Activated CD4-positive, alpha-beta memory T cell treated with anti-CD3 and anti-CD28 coated beads for 36 hours (primary cell): ENCODE measurements at regions not wholly inside any gene's neighbourhood (a gene's known extent, or its start where the extent isn't known, plus 50 kb on each side); places are given as distances from the start of the nearest gene placed in this dataset.

ENCODE experiments used
- CTCF ChIA-PET: fragments of 350-600 bp; sonication (Branson Sonifier 250); formaldehyde crosslinking; loops from one replicate; lab custom pipeline; 2021; ENCODE audit warnings: antibody characterized with exemption, inconsistent platforms; lab: Charles Lee
- POLR2A ChIA-PET: fragments of 350-600 bp; sonication (Branson Sonifier 250); formaldehyde crosslinking; loops from one replicate; lab custom pipeline; 2021; ENCODE audit warnings: antibody characterized with exemption; lab: Charles Lee
- DNase-seq: peaks from one replicate; pipeline ENCODE4 v3.0.0-alpha.2; 2020
- H3K27ac Mint-ChIP-seq: one replicate; pipeline ENCODE4 v1.8.0; 2021; ENCODE audit warnings: mixed read lengths
- H3K27me3 Mint-ChIP-seq: one replicate; pipeline ENCODE4 v1.8.0; 2021; ENCODE audit warnings: mixed read lengths
- H3K36me3 Mint-ChIP-seq: one replicate; pipeline ENCODE4 v1.8.0; 2021; ENCODE audit warnings: mixed read lengths
- H3K4me1 Mint-ChIP-seq: one replicate; pipeline ENCODE4 v1.8.0; 2021; ENCODE audit warnings: low read depth, mixed read lengths
- H3K4me3 Mint-ChIP-seq: one replicate; pipeline ENCODE4 v1.8.0; 2021; ENCODE audit warnings: mild to moderate bottlenecking, mixed read lengths
- H3K9me3 Mint-ChIP-seq: one replicate; pipeline ENCODE4 v1.8.0; 2021; ENCODE audit warnings: mixed read lengths
- intact Hi-C: fragments of 100-400 bp; cut with micrococcal nuclease; formaldehyde crosslinking; loops from one replicate; pipeline ENCODE4 v1.15.1; 2023

DNA sequence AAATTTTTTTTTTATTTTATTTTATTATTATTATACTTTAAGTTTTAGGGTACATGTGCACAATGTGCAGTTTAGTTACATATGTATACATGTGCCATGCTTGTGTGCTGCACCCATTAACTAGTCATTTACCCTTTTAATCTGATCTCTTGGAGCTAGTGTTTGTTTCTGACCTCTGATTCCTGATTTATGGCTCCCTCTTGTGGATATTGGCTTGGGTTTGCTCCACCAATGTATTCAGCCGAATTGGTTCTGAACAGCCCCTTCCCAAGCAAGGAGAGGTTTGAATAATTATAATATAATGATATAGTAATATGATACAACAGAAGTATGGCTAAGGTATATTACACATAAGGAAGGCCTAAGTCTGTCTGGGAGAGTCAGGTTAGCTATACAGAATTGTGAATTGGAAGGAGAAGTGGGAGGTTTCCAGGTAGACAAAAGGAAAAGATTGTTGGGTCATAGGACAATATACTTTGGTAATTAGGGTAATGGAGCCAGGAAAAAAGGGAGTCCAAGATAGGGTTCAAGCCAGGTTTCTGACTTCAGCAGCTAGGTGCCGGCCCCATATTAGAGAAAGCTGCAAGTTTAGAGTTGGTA is 53.1 kb upstream of the HMCN1 start:
- Mint-ChIP-seq H3K27ac (no peak overlapping the region), H3K4me3 (no peak overlapping the region), H3K9me3 (no peaks in the 10 kb centered on the region), H3K27me3 (peaks cover 2% of the 10 kb centered on the region), H3K36me3 (no peaks in the 10 kb centered on the region), H3K4me1 (peaks cover 23% of the 10 kb centered on the region)
- intact Hi-C loops = loop anchor here (1.0 to 10.0 kb wide), 3 partner anchors 443 to 636 kb away; partner anchors contain the start of gene RNF2
- ChIA-PET CTCF (interaction anchor here (0.6 to 3.5 kb wide), 41 partner anchors 9 to 876 kb away, joined by 3 to 20 read pairs (median 4); partner anchors contain the start of gene IVNS1ABP), POLR2A (interaction anchor here (1.7 kb wide), 1 partner anchor 364 kb away, joined by 8 read pairs; the partner anchor contains the start of gene IVNS1ABP)
- DNase-seq = no peak

DNA sequence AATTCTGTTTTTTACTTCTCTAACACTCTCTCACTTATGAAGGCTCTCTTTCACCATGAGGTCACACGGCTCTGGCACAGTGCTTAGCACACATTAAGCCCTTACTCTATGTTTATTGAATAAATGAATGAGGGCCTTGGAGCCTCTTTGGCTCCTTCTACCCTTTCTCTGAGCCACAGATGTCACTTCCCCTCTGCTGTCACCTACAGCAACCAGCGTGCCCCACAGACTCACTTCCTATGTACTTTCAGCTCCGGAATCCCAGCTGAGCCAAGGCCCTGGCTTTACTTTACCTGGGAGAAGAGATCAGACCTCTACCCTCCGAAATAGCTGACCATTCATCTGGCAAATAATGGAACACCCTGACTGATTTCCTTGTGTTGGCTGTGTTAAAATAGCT is 53.7 kb upstream of the HMCN1 start:
- intact Hi-C loops = loop anchor here (5.0 to 10.0 kb wide), 2 partner anchors 508 to 636 kb away; partner anchors contain the start of gene RNF2
- Mint-ChIP-seq H3K36me3 (no peaks in the 10 kb centered on the region), H3K27me3 (peaks cover 2% of the 10 kb centered on the region), H3K27ac (no peak overlapping the region), H3K4me1 (peaks cover 23% of the 10 kb centered on the region), H3K9me3 (no peaks in the 10 kb centered on the region), H3K4me3 (no peak overlapping the region)
- peak; percentile 23 for DNase-seq
- POLR2A ChIA-PET = interaction anchor here (1.7 kb wide), 1 partner anchor 363 kb away, joined by 8 read pairs; the partner anchor contains the start of gene IVNS1ABP
- CTCF ChIA-PET = interaction anchor here (0.6 to 3.5 kb wide), 40 partner anchors 9 to 875 kb away, joined by 3 to 20 read pairs (median 4); partner anchors contain the start of gene IVNS1ABP

- POLR2A ChIA-PET = no interaction called here
- CTCF ChIA-PET = interaction anchor here (2.5 to 3.5 kb wide), 3 partner anchors 9 to 441 kb away, joined by 12 to 20 read pairs (median 19); partner anchors contain the start of gene IVNS1ABP
- DNase-seq = no peak
- no peak overlapping the region for H3K27ac Mint-ChIP-seq
- H3K9me3 Mint-ChIP-seq = no peaks in the 10 kb centered on the region
- H3K4me1 Mint-ChIP-seq = peaks cover 30% of the 10 kb centered on the region
- intact Hi-C loops = loop anchor here (5.0 to 10.0 kb wide), 2 partner anchors 692 to 874 kb away; no protein-coding TSS in a partner anchor
- H3K27me3 Mint-ChIP-seq = no peaks in the 10 kb centered on the region
- no peaks in the 10 kb centered on the region for H3K36me3 Mint-ChIP-seq
- no peak overlapping the region for H3K4me3 Mint-ChIP-seq
Observed at GRCh38 chr1:185679220-185679619, 55.0 kb upstream of the HMCN1 start.

DNA sequence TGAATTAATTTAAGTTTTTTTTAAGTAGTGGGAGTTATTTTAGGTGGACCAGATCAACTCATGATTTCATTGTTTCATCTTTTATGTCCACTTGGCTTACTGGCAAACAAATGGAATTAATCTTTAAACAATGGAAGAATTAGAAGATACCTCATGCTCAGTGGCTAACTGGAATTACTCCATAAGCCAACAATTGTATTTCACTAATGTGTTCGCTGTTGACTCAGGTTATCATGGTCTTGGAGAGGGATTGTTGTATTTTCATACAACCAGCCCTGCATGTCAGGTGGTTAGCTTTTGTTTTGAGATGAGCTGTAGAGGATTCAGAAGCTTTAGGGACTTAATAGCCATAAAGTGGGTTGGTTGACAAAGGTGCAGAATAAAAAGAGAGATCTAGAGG is 57.2 kb upstream of the HMCN1 start:
- peaks cover 36% of the 10 kb centered on the region for H3K4me1 Mint-ChIP-seq
- ChIA-PET POLR2A (no interaction called here), CTCF (interaction anchor here (0.6 to 1.7 kb wide), 3 partner anchors 20 to 472 kb away, joined by 3 to 5 read pairs (median 3); partner anchors contain the start of gene IVNS1ABP)
- peak overlapping the region; percentile 21 for H3K27ac Mint-ChIP-seq
- H3K9me3 Mint-ChIP-seq = no peaks in the 10 kb centered on the region
- intact Hi-C loops = loop anchor here (5.0 to 10.0 kb wide), 2 partner anchors 690 to 872 kb away; no protein-coding TSS in a partner anchor
- DNase-seq = no peak
- H3K4me3 Mint-ChIP-seq = no peak overlapping the region
- H3K27me3 Mint-ChIP-seq = no peaks in the 10 kb centered on the region
- no peaks in the 10 kb centered on the region for H3K36me3 Mint-ChIP-seq

- Mint-ChIP-seq H3K9me3 (no peaks in the 10 kb centered on the region), H3K27me3 (no peaks in the 10 kb centered on the region), H3K27ac (no peak overlapping the region), H3K4me3 (no peak overlapping the region), H3K36me3 (no peaks in the 10 kb centered on the region), H3K4me1 (peaks cover 25% of the 10 kb centered on the region)
- CTCF ChIA-PET = interaction anchor here (1.0 to 1.1 kb wide), 2 partner anchors 114 to 427 kb away, joined by 3 read pairs; no protein-coding TSS in a partner anchor
- POLR2A ChIA-PET = interaction anchor here (0.9 kb wide), 1 partner anchor 358 kb away, joined by 6 read pairs; no protein-coding TSS in a partner anchor
- DNase-seq = no peak
- intact Hi-C loops = loop anchor here (2.0 to 10.0 kb wide), 4 partner anchors 37 to 869 kb away; partner anchors contain the start of genes SWT1 and TRMT1L
Observed at GRCh38 chr1:185674201-185674600, 60.0 kb upstream of the HMCN1 start.

GRCh38 chr1:185672719-185673360 is 61.4 kb upstream of the HMCN1 start:
- ChIA-PET POLR2A (no interaction called here), CTCF (no interaction called here)
- peaks cover 25% of the 10 kb centered on the region for H3K4me1 Mint-ChIP-seq
- H3K27ac Mint-ChIP-seq = no peak overlapping the region
- H3K9me3 Mint-ChIP-seq = no peaks in the 10 kb centered on the region
- intact Hi-C loops = loop anchor here (5.0 to 10.0 kb wide), 3 partner anchors 111 to 868 kb away; partner anchors contain the start of genes SWT1 and TRMT1L
- H3K27me3 Mint-ChIP-seq = no peaks in the 10 kb centered on the region
- no peak for DNase-seq
- no peaks in the 10 kb centered on the region for H3K36me3 Mint-ChIP-seq
- H3K4me3 Mint-ChIP-seq = no peak overlapping the region

GRCh38 chr1:185670187-185670627 is 64.0 kb upstream of the HMCN1 start:
- ChIA-PET CTCF (interaction anchor here (0.6 to 2.5 kb wide), 16 partner anchors 10 to 500 kb away, joined by 3 to 24 read pairs (median 3); partner anchors contain the start of gene IVNS1ABP), POLR2A (no interaction called here)
- H3K36me3 Mint-ChIP-seq = no peaks in the 10 kb centered on the region
- H3K9me3 Mint-ChIP-seq = no peaks in the 10 kb centered on the region
- peak; percentile 57 for DNase-seq
- H3K27ac Mint-ChIP-seq = no peak overlapping the region
- no peaks in the 10 kb centered on the region for H3K27me3 Mint-ChIP-seq
- peaks cover 15% of the 10 kb centered on the region for H3K4me1 Mint-ChIP-seq
- intact Hi-C loops = loop anchor here (2.0 to 10.0 kb wide), 4 partner anchors 108 to 865 kb away; partner anchors contain the start of genes IVNS1ABP, SWT1 and TRMT1L
- H3K4me3 Mint-ChIP-seq = no peak overlapping the region

DNA sequence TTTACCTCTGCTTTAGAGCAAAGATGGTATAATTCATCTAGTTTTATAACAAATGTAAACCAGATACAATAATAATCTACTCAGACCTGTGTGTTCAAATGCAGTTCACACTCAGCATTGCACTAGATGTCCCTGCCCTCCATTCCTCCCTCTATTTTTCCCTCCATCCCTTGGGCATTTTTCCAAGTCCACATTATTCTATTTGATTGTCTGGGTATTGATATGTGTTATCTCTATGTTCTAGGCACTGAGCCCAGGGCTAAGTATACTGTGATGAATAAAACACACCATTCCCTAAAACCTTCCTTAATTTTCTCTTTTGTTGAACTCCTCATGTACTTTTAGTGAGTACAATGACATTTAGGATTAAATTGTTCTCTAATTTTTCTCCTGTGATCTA is 66.2 kb upstream of the HMCN1 start:
- ChIA-PET CTCF (no interaction called here), POLR2A (no interaction called here)
- DNase-seq = no peak
- H3K27me3 Mint-ChIP-seq = no peaks in the 10 kb centered on the region
- intact Hi-C loops = loop anchor here (10.0 kb wide), 1 partner anchor 233 kb away; no protein-coding TSS in a partner anchor
- H3K4me3 Mint-ChIP-seq = no peak overlapping the region
- no peaks in the 10 kb centered on the region for H3K9me3 Mint-ChIP-seq
- no peak overlapping the region for H3K27ac Mint-ChIP-seq
- H3K36me3 Mint-ChIP-seq = no peaks in the 10 kb centered on the region
- H3K4me1 Mint-ChIP-seq = peaks cover 9% of the 10 kb centered on the region

GRCh38 chr1:185666582-185666981 is 67.6 kb upstream of the HMCN1 start:
- ChIA-PET POLR2A (interaction anchor here (0.6 kb wide), 2 partner anchors 385 to 532 kb away, joined by 3 to 5 read pairs; no protein-coding TSS in a partner anchor), CTCF (no interaction called here)
- DNase-seq = no peak
- no peaks in the 10 kb centered on the region for H3K36me3 Mint-ChIP-seq
- no peak overlapping the region for H3K27ac Mint-ChIP-seq
- H3K27me3 Mint-ChIP-seq = no peaks in the 10 kb centered on the region
- intact Hi-C loops = loop anchor here (10.0 kb wide), 1 partner anchor 232 kb away; no protein-coding TSS in a partner anchor
- H3K9me3 Mint-ChIP-seq = no peaks in the 10 kb centered on the region
- H3K4me1 Mint-ChIP-seq = peaks cover 9% of the 10 kb centered on the region
- H3K4me3 Mint-ChIP-seq = no peak overlapping the region

- Mint-ChIP-seq H3K4me3 (no peak overlapping the region), H3K27ac (no peak overlapping the region), H3K4me1 (peaks cover 6% of the 10 kb centered on the region), H3K27me3 (no peaks in the 10 kb centered on the region), H3K9me3 (no peaks in the 10 kb centered on the region), H3K36me3 (no peaks in the 10 kb centered on the region)
- intact Hi-C loops = loop anchor here (2.0 to 10.0 kb wide), 2 partner anchors 27 to 229 kb away; no protein-coding TSS in a partner anchor
- DNase-seq = no peak
- ChIA-PET POLR2A (no interaction called here), CTCF (interaction anchor here (0.6 kb wide), 1 partner anchor 27 kb away, joined by 3 read pairs; no protein-coding TSS in a partner anchor)
Observed at GRCh38 chr1:185663771-185664296, 70.4 kb upstream of the HMCN1 start.

DNA sequence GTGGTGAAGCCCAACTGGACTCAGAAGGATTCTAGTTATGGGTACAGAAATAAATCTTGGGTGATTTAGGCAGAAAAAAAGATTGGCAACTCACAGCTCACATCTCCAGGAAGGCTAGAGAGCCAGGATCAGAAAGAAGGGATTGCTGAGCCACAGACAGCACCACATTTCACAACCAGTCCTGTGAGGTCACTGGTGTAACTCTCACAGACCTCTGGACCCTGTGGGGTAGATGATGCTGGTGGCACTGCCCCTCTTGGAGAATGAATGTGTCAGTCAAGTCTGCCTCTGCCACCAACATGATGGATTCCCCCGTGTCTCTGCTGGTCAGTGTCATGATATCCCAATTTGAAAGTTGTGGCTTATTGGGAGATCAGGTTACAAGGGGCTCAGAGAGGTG is 70.9 kb upstream of the HMCN1 start:
- intact Hi-C loops = loop anchor here (2.0 to 10.0 kb wide), 2 partner anchors 27 to 229 kb away; no protein-coding TSS in a partner anchor
- no peaks in the 10 kb centered on the region for H3K9me3 Mint-ChIP-seq
- H3K27me3 Mint-ChIP-seq = no peaks in the 10 kb centered on the region
- DNase-seq = no peak
- no peak overlapping the region for H3K4me3 Mint-ChIP-seq
- POLR2A ChIA-PET = no interaction called here
- H3K4me1 Mint-ChIP-seq = peaks cover 6% of the 10 kb centered on the region
- no peak overlapping the region for H3K27ac Mint-ChIP-seq
- CTCF ChIA-PET = interaction anchor here (1.3 kb wide), 1 partner anchor 11 kb away, joined by 3 read pairs; no protein-coding TSS in a partner anchor
- no peaks in the 10 kb centered on the region for H3K36me3 Mint-ChIP-seq
